Activated CD8-positive, alpha-beta T cell treated with anti-CD3 and anti-CD28 coated beads, Interleukin-2, amount 10 ng/mL, durations not matched to agents 7 days and 5 days (primary cell): ENCODE measurements at regions not wholly inside any gene's neighbourhood (a gene's known extent, or its start where the extent isn't known, plus 50 kb on each side); places are given as distances from the start of the nearest gene placed in this dataset.
"Not testable (repeated sequence)": the region's sequence is repeated elsewhere in the genome, so short reads cannot be mapped to it uniquely, and the experiment has no call there.

Source experiments
- ATAC-seq: fragments of 150-1000 bp; cut with Tn5 transposase; one replicate; pipeline ENCODE4 v1.10.0; 2021; ENCODE audit warnings: moderate library complexity
- CTCF ChIA-PET: fragments of 350-600 bp; sonication (Branson Sonifier 250); formaldehyde crosslinking; loops from one replicate; lab custom pipeline; 2021; ENCODE audit warnings: antibody characterized with exemption; lab: Charles Lee
- POLR2A ChIA-PET: fragments of 350-600 bp; sonication (Branson Sonifier 250); formaldehyde crosslinking; loops from one replicate; lab custom pipeline; 2021; ENCODE audit warnings: antibody characterized with exemption; lab: Charles Lee
- DNase-seq: peaks from one replicate; pipeline ENCODE4 v3.0.0-alpha.2; 2020
- H3K27ac Mint-ChIP-seq: one replicate; pipeline ENCODE4 v1.8.0; 2021; ENCODE audit warnings: mild to moderate bottlenecking, mixed read lengths
- H3K27me3 Mint-ChIP-seq: one replicate; pipeline ENCODE4 v1.8.0; 2021; ENCODE audit warnings: low read depth, mixed read lengths
- H3K36me3 Mint-ChIP-seq: one replicate; pipeline ENCODE4 v1.8.0; 2021; ENCODE audit warnings: low read depth, mixed read lengths
- H3K4me1 Mint-ChIP-seq: one replicate; pipeline ENCODE4 v1.8.0; 2021; ENCODE audit warnings: low read depth, mixed read lengths
- H3K4me3 Mint-ChIP-seq: one replicate; pipeline ENCODE4 v1.8.0; 2021; ENCODE audit warnings: mild to moderate bottlenecking, mixed read lengths
- H3K9me3 Mint-ChIP-seq: one replicate; pipeline ENCODE4 v1.8.0; 2022; ENCODE audit warnings: mixed read lengths; ENCODE audit not compliant: insufficient read depth

GRCh38 chr2:64742678-64743077, 89.0 kb upstream of the SERTAD2 start:
- H3K9me3 Mint-ChIP-seq, result no peaks in the 10 kb centered on the region
- peaks cover 22% of the 10 kb centered on the region for H3K4me1 Mint-ChIP-seq
- peaks cover 2% of the 10 kb centered on the region for H3K36me3 Mint-ChIP-seq
- no peak overlapping the region for H3K4me3 Mint-ChIP-seq
- DNase-seq (no peak), ATAC-seq (no peak)
- no peak overlapping the region for H3K27ac Mint-ChIP-seq
- no peaks in the 10 kb centered on the region for H3K27me3 Mint-ChIP-seq
- ChIA-PET POLR2A (interaction anchor here (0.7 to 1.6 kb wide), 2 partner anchors 8 to 89 kb away, joined by 3 to 7 read pairs; partner anchors contain the start of gene SERTAD2), CTCF (interaction anchor here (1.2 to 15.9 kb wide), 3 partner anchors 19 to 93 kb away, joined by 3 to 276 read pairs (median 5); partner anchors contain the start of gene SERTAD2)

GRCh38 chr2:64743739-64744330, 90.1 kb upstream of the SERTAD2 start:
- Mint-ChIP-seq H3K9me3 (no peaks in the 10 kb centered on the region), H3K27me3 (no peaks in the 10 kb centered on the region), H3K27ac (no peak overlapping the region), H3K4me3 (no peak overlapping the region), H3K36me3 (peaks cover 2% of the 10 kb centered on the region), H3K4me1 (peaks cover 17% of the 10 kb centered on the region)
- ATAC-seq (no peak), DNase-seq (no peak)
- CTCF ChIA-PET, result interaction anchor here (0.8 to 15.9 kb wide), 6 partner anchors 8 to 95 kb away, joined by 3 to 276 read pairs (median 4); partner anchors contain the start of gene SERTAD2
- POLR2A ChIA-PET, result interaction anchor here (0.6 to 0.9 kb wide), 3 partner anchors 21 to 229 kb away, joined by 3 read pairs; no protein-coding TSS in a partner anchor

- peaks cover 22% of the 10 kb centered on the region for H3K4me1 Mint-ChIP-seq
- ATAC-seq (no peak), DNase-seq (no peak)
- ChIA-PET POLR2A (no interaction called here), CTCF (interaction anchor here (15.9 kb wide), 1 partner anchor 96 kb away, joined by 276 read pairs; the partner anchor contains the start of gene SERTAD2)
- peaks cover 2% of the 10 kb centered on the region for H3K36me3 Mint-ChIP-seq
- H3K27me3 Mint-ChIP-seq, result no peaks in the 10 kb centered on the region
- H3K9me3 Mint-ChIP-seq, result no peaks in the 10 kb centered on the region
- H3K27ac Mint-ChIP-seq, result no peak overlapping the region
- no peak overlapping the region for H3K4me3 Mint-ChIP-seq
Observed at GRCh38 chr2:64745562-64745961, 91.8 kb upstream of the SERTAD2 start.

GRCh38 chr2:64747690-64748091, 94.0 kb upstream of the SERTAD2 start:
- POLR2A ChIA-PET, result interaction anchor here (0.6 to 6.1 kb wide), 4 partner anchors 12 to 113 kb away, joined by 3 to 144 read pairs (median 16); partner anchors contain the start of gene SERTAD2
- H3K9me3 Mint-ChIP-seq, H3K36me3 Mint-ChIP-seq, H3K27me3 Mint-ChIP-seq, H3K27ac Mint-ChIP-seq, DNase-seq, ATAC-seq, H3K4me3 Mint-ChIP-seq: not testable (repeated sequence)
- CTCF ChIA-PET, result interaction anchor here (0.9 to 15.9 kb wide), 7 partner anchors 9 to 117 kb away, joined by 3 to 276 read pairs (median 4); partner anchors contain the start of gene SERTAD2
- H3K4me1 Mint-ChIP-seq, result peaks cover 31% of the 10 kb centered on the region

- peak overlapping the region; percentile 80 for H3K4me3 Mint-ChIP-seq
- no peaks in the 10 kb centered on the region for H3K27me3 Mint-ChIP-seq
- peak overlapping the region; percentile 54 for H3K27ac Mint-ChIP-seq
- H3K36me3 Mint-ChIP-seq, result peaks cover 2% of the 10 kb centered on the region
- POLR2A ChIA-PET, result interaction anchor here (0.6 to 6.1 kb wide), 4 partner anchors 12 to 112 kb away, joined by 3 to 144 read pairs (median 16); partner anchors contain the start of gene SERTAD2
- CTCF ChIA-PET, result interaction anchor here (1.2 to 15.9 kb wide), 10 partner anchors 9 to 161 kb away, joined by 3 to 276 read pairs (median 4); partner anchors contain the start of gene SERTAD2
- H3K4me1 Mint-ChIP-seq, result peaks cover 32% of the 10 kb centered on the region
- H3K9me3 Mint-ChIP-seq, result no peaks in the 10 kb centered on the region
- ATAC-seq, result no peak
- DNase-seq, result no peak
Observed at GRCh38 chr2:64748147-64748546, 94.4 kb upstream of the SERTAD2 start.

- Mint-ChIP-seq H3K4me3 (peak overlapping the region; percentile 80), H3K27ac (peak overlapping the region; percentile 54), H3K27me3 (no peaks in the 10 kb centered on the region), H3K4me1 (peaks cover 32% of the 10 kb centered on the region), H3K9me3 (no peaks in the 10 kb centered on the region), H3K36me3 (peaks cover 2% of the 10 kb centered on the region)
- ATAC-seq (no peak), DNase-seq (peak; percentile 59)
- POLR2A ChIA-PET, result interaction anchor here (0.6 to 6.1 kb wide), 4 partner anchors 13 to 96 kb away, joined by 3 to 144 read pairs (median 40); partner anchors contain the start of gene SERTAD2
- CTCF ChIA-PET, result interaction anchor here (1.2 to 15.9 kb wide), 12 partner anchors 10 to 162 kb away, joined by 3 to 276 read pairs (median 6); partner anchors contain the start of gene SERTAD2
Observed at GRCh38 chr2:64748561-64748960, 94.8 kb upstream of the SERTAD2 start.

GRCh38 chr2:64749446-64749845, 95.7 kb upstream of the SERTAD2 start:
- POLR2A ChIA-PET, result interaction anchor here (0.7 to 6.1 kb wide), 12 partner anchors 11 to 225 kb away, joined by 3 to 144 read pairs (median 4); partner anchors contain the start of gene SERTAD2
- Mint-ChIP-seq H3K4me1 (peaks cover 31% of the 10 kb centered on the region), H3K27me3 (no peaks in the 10 kb centered on the region), H3K9me3 (no peaks in the 10 kb centered on the region), H3K4me3 (peak overlapping the region; percentile 80), H3K27ac (peak overlapping the region; percentile 98), H3K36me3 (peaks cover 2% of the 10 kb centered on the region)
- DNase-seq (no peak), ATAC-seq (no peak)
- CTCF ChIA-PET, result interaction anchor here (1.2 to 15.9 kb wide), 14 partner anchors 11 to 262 kb away, joined by 3 to 276 read pairs (median 5); partner anchors contain the start of gene SERTAD2

- POLR2A ChIA-PET, result interaction anchor here (0.7 to 6.1 kb wide), 22 partner anchors 12 to 226 kb away, joined by 3 to 144 read pairs (median 5); partner anchors contain the start of genes AFTPH and SERTAD2
- ATAC-seq, result no peak
- H3K27me3 Mint-ChIP-seq, result no peaks in the 10 kb centered on the region
Observed at GRCh38 chr2:64750001-64750816, 96.5 kb upstream of the SERTAD2 start.

GRCh38 chr2:64750817-64751285, 97.1 kb upstream of the SERTAD2 start:
- POLR2A ChIA-PET, result interaction anchor here (0.6 to 6.1 kb wide), 27 partner anchors 8 to 227 kb away, joined by 3 to 144 read pairs (median 5); partner anchors contain the start of genes AFTPH and SERTAD2
- peaks cover 2% of the 10 kb centered on the region for H3K9me3 Mint-ChIP-seq
- peaks cover under 1% of the 10 kb centered on the region for H3K36me3 Mint-ChIP-seq
- peak; percentile 91 for ATAC-seq
- peak overlapping the region; percentile 80 for H3K4me3 Mint-ChIP-seq
- peaks cover 27% of the 10 kb centered on the region for H3K4me1 Mint-ChIP-seq
- H3K27ac Mint-ChIP-seq, result peak overlapping the region; percentile 98
- CTCF ChIA-PET, result interaction anchor here (0.6 to 15.9 kb wide), 25 partner anchors 9 to 223 kb away, joined by 3 to 276 read pairs (median 5); partner anchors contain the start of gene SERTAD2
- peak; percentile 99 for DNase-seq
- no peaks in the 10 kb centered on the region for H3K27me3 Mint-ChIP-seq

More at GRCh38 chr2:64750001-64750816, 96.5 kb upstream of the SERTAD2 start:
- CTCF ChIA-PET, result interaction anchor here (0.9 to 15.9 kb wide), 22 partner anchors 9 to 262 kb away, joined by 3 to 276 read pairs (median 6); partner anchors contain the start of gene SERTAD2
- DNase-seq, result peak; percentile 54
- Mint-ChIP-seq H3K9me3 (no peaks in the 10 kb centered on the region), H3K4me1 (peaks cover 31% of the 10 kb centered on the region), H3K27ac (peak overlapping the region; percentile 98), H3K4me3 (peak overlapping the region; percentile 80), H3K36me3 (peaks cover 2% of the 10 kb centered on the region)

- H3K4me1 Mint-ChIP-seq, result peaks cover 27% of the 10 kb centered on the region
Observed at GRCh38 chr2:64751286-64752260, 97.9 kb upstream of the SERTAD2 start.

More at GRCh38 chr2:64751286-64752260, 97.9 kb upstream of the SERTAD2 start:
- peak overlapping the region; percentile 80 for H3K4me3 Mint-ChIP-seq
- ChIA-PET CTCF (interaction anchor here (0.5 to 15.9 kb wide), 27 partner anchors 8 to 548 kb away, joined by 3 to 276 read pairs (median 5); partner anchors contain the start of gene SERTAD2), POLR2A (interaction anchor here (0.6 to 6.1 kb wide), 28 partner anchors 8 to 228 kb away, joined by 3 to 144 read pairs (median 5); partner anchors contain the start of genes AFTPH and SERTAD2)
- H3K36me3 Mint-ChIP-seq, result no peaks in the 10 kb centered on the region
- H3K9me3 Mint-ChIP-seq, result peaks cover 5% of the 10 kb centered on the region
- no peaks in the 10 kb centered on the region for H3K27me3 Mint-ChIP-seq
- ATAC-seq (peak; percentile 86), DNase-seq (peak; percentile 52)
- H3K27ac Mint-ChIP-seq, result peak overlapping the region; percentile 98
